Left renal pelvis (tissue), 4 donors: ENCODE measurements at regions not wholly inside any gene's neighbourhood (a gene's known extent, or its start where the extent isn't known, plus 50 kb on each side); places are given as distances from the start of the nearest gene placed in this dataset.

Source experiments
- DNase-seq, 4 donors: peaks; one replicate each; pipeline ENCODE4 v3.0.0-alpha.2; 2013; ENCODE audit warnings: low read depth in 4 of 4, low spot score in 3 of 4

DNA sequence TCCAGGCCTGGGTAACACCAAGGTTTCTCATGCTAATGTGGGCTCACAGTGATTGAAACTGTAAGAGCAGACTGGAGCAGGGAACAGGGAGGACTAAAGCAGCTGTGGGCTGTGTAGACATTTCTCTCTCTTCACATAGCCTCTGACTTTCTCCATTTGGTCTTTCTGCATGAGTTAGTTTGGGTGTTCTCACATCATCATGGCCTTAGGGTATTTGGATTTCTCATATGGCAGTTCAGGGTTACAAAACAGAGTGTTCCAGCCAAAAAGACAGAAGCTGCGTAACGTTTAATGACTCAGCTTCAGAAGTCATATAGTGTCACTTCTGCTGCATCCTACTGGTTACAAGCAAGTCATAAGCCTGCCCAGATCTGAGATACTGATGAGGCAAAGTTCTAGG lies 52.0 kb upstream of the OSBPL8 start:
- DNase-seq = no peak

- DNase-seq = no peak
Measured at GRCh38 chr12:76614364-76614763, 54.8 kb upstream of the OSBPL8 start.

GRCh38 chr12:76618031-76618430 lies 58.5 kb upstream of the OSBPL8 start:
- DNase-seq = no peak

- DNase-seq = peak; percentile 25 to 51 (median 29)
Measured at GRCh38 chr12:76621582-76622024, 62.0 kb upstream of the OSBPL8 start.

- DNase-seq = no peak
Measured at GRCh38 chr12:76622351-76622750, 62.8 kb upstream of the OSBPL8 start.

DNA sequence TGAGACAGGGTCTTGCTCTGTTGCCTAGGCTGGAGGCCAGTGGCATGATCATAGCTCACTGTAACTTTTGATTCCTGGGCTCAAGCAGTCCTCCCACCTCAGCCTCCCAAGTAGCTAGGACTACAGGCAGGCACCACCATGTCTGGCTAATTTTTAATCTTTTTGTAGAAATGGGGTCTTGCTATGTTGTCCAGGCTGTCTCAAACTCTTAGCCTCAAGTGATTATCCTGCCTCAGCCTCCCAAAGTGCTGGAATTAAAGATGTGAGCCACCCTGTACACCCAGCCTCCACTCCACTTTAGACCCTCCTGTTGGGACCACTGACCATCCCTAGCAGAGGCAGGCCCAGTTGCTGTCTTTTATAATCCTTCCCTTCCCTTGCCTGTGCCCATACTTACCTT lies 63.3 kb upstream of the OSBPL8 start:
- no peak for DNase-seq

DNA sequence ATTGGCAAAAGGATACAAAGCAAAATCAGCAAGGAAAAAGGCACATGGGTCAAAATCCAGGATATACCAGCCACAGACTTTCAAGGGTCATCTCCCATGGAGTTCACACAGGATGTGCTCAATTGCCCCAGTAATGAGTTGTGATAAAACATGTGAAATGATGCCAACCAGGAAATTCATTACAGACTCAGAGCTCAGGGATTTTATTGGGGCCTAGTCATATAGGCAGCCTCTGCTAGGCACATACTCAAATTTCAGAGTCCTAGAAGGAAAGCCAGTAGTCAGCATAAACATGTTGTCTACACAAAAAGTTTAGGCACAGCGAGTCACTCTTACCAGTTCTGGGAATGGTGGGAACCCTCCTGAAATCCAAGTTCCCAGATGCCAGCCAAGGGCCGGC lies 64.4 kb upstream of the OSBPL8 start:
- DNase-seq = peak in 1 of 4 donors; percentile 6

DNA sequence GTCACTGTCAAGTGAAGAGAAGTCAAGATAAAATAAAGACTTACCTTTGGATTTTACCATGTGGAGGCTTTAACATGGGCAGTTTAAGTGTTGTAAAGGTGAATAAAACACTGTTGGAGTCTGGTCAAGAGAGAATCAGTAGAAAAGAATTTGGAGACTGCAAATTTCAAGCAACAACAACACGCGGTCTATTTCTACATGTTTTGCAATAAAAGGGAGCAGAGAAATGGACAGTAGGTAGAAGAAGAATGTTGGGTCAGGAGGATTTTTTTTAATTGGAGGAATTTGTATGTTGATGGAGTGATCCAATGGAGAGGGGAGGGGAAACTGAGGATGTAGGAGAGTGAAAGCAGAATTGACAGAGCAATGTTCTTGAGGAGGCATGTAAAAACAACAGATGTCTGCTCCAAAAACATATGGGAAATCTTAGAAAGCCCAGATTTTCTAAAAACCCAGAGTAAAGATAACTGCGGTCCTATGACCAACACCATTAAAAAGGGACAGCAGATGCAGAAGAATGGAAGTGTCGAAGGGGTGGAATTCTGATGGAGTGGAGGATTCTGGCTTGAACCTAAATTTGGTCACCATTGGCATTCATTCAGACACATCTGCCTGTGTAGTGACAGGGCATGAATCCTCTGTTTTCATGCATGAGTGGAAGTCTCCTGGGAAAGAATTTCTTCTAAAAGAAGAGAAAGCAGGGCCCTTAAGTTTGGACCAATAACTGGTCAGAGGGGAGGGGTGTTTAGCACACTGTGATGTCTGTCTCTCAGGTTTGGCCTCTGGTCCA lies 68.0 kb upstream of the OSBPL8 start:
- DNase-seq = no peak

- DNase-seq = no peak
Measured at GRCh38 chr12:76628745-76629144, 69.2 kb upstream of the OSBPL8 start.

- DNase-seq = no peak
Measured at GRCh38 chr12:76631741-76632140, 72.2 kb upstream of the OSBPL8 start.

- no peak for DNase-seq
Measured at GRCh38 chr12:76633415-76633814, 73.8 kb upstream of the OSBPL8 start.

- DNase-seq = no peak
Measured at GRCh38 chr12:76634133-76634532, 74.6 kb upstream of the OSBPL8 start.

DNA sequence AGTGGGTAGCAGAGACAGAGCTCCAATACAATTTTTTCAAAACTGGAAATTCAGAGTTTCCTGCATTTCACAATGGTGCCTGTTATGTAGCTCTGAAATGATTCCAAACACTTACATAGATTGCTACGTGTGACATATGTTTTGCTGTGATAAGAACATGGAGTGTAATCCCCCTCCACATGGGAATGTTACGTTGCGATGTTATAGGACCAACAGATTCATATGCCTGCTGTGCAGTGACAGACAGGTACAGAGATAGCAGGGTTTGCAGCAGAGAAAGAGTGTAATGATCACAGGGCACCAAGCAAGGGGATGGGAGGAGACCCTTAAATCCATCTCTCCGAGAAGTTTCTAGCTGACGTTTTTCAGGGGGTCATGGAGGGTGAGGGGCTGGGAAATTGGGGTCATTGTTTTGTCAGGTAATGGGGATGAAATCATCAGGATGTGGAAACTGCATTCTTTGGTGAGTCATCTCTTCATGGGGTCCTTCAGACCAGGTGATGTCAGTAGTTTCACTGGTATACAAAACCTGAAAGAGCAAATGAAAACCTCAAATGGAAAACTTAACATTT lies 76.6 kb upstream of the OSBPL8 start:
- DNase-seq = no peak

- no peak for DNase-seq
Measured at GRCh38 chr12:76637807-76638206, 78.2 kb upstream of the OSBPL8 start.

DNA sequence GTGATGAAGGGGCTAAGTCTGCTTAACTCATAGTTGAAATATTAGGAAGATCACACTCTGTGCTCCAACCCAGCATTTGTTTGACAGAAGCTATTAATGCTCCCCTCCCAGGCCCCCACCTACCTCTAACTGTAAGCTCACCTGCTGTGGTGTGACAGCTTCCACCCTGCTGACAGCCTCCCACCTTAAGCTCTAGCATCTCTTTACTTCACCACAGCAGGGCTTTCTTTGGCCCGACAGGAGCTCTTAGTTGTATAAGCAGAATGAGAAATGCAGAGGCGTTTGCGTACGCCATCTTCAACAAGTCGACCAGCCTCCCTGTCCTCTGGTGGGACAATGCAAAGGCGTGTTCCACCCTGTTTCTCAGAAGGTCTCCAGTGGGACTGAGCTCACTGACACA lies 80.1 kb upstream of the OSBPL8 start:
- DNase-seq = no peak

- no peak for DNase-seq
Measured at GRCh38 chr12:76641073-76641472, 81.5 kb upstream of the OSBPL8 start.

DNA sequence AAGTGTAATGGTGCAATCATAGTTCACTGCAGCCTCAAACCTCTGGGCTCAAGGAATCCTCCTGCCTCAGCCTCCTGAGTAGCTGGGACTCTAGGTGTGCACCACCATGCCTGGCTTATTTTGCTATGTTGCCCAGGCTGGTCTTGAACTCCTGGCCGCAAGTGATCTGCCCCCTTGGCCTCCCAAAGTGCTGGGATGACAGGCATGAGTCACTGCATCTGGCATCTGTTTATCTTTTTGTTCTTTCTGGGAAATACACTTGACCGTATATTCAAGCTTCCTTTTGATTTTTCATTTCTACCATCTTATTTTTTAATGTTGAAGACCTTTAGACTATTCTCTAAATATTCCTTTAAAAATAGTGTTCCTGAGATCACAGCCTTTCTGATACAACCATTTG lies 82.4 kb upstream of the OSBPL8 start:
- no peak for DNase-seq

- DNase-seq = no peak
Measured at GRCh38 chr12:76643438-76643837, 83.9 kb upstream of the OSBPL8 start.

DNA sequence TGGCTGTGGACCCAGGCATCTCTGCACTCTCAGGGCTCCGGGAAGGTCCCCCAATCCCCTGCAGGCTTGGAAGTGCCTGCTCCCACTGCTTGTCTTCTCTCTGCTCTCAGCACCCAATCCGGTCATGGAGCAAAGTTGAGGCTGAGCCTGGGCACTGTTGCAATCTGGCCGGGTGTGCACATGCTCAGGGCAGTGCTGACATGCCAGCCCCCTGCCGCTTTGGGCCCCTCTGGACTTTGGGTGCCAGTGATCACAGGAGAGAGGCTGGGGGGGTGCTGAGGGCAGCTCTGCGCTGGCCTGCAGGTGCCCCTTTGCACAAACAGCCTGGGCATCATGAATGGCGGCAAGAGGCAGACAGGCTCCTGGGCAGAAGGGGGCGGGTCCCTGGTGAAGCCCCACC lies 85.4 kb upstream of the OSBPL8 start:
- no peak for DNase-seq

- DNase-seq = no peak
Measured at GRCh38 chr12:76645934-76646333, 86.4 kb upstream of the OSBPL8 start.

DNA sequence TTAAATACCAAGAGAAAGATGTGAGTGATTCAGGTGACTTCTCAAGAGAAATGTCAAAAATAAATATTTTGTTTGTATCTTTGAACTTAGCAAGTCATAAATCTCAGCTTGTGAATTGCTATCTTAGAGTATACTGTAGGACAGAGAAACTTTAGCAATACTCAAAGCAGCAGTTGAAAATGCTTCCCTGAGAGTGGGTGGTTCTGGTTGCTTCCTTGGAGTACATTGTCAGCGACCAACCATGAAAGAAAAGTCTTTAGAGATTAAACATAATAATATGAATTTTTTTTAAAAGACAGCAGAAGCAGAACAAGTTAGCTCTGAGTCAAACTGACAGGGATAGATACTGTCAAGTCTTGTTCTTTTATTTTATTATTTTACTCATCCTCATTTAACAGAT lies 86.8 kb upstream of the OSBPL8 start:
- no peak for DNase-seq

- DNase-seq = no peak
Measured at GRCh38 chr12:76649099-76649498, 89.5 kb upstream of the OSBPL8 start.

GRCh38 chr12:76652402-76652801 lies 92.8 kb upstream of the OSBPL8 start:
- DNase-seq = no peak
